HEK293T (cell line): ENCODE measurements at regions not wholly inside any gene's neighbourhood (a gene's known extent, or its start where the extent isn't known, plus 50 kb on each side); places are given as distances from the start of the nearest gene placed in this dataset.

ENCODE experiments used
- FOXA1 ChIP-seq: fragments of 450-650 bp; IDR thresholded peaks from 2 replicates; pipeline ENCODE4 v1.6.1; 2016; ENCODE audit warnings: mild to moderate bottlenecking
- FOXK2 ChIP-seq: fragments of 450-650 bp; IDR thresholded peaks from 2 replicates; pipeline ENCODE4 v1.6.1; 2016; ENCODE audit warnings: mild to moderate bottlenecking
- LEF1 ChIP-seq: fragments of 450-650 bp; IDR thresholded peaks from 2 replicates; pipeline ENCODE4 v1.6.1; 2017; ENCODE audit warnings: mild to moderate bottlenecking, borderline replicate concordance
- NFRKB ChIP-seq: fragments of 450-650 bp; IDR thresholded peaks from 2 replicates; pipeline ENCODE4 v1.6.1; 2016; ENCODE audit warnings: mild to moderate bottlenecking, moderate library complexity
- SP1 ChIP-seq: fragments of 450-650 bp; IDR thresholded peaks from 2 replicates; pipeline ENCODE4 v1.6.1; 2017
- ZNF384 ChIP-seq: fragments of 450-650 bp; IDR thresholded peaks from 2 replicates; pipeline ENCODE4 v1.6.1; 2016

DNA sequence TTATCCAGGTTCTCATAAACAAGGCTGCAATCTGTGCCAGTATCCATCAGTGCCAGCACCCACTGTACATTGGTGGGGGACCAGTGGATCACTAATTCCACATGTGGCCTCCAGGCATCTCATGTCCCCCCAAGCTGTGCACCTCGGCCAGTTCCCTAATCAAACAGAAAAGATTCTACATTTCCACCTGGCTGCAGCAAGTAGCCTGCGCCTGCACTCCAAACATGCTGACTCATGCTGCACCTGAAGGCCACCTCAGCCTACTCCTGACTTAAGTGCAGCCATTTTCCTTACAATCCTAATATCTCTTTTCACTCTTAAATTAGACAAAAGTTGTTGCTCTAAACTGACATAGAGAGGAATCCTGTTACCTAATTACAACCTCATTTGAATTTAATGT, 729.4 kb upstream of the MIR17HG start:
- no peak for TF ChIP-seq LEF1
- no peak for TF ChIP-seq NFRKB
- TF ChIP-seq ZNF384 = no peak
- TF ChIP-seq SP1 = no peak
- no peak for TF ChIP-seq FOXA1
- no peak for TF ChIP-seq FOXK2
